HuH-7 (cell line): ENCODE measurements at regions not wholly inside any gene's neighbourhood (a gene's known extent, or its start where the extent isn't known, plus 50 kb on each side); places are given as distances from the start of the nearest gene placed in this dataset.

ENCODE experiments used
- DNase-seq: peaks from one replicate; pipeline ENCODE4 v3.0.0; 2011; ENCODE audit warnings: low spot score

GRCh38 chrX:42151808-42152207 lies 228.5 kb upstream of the CASK start:
- DNase-seq: no peak

GRCh38 chrX:42149765-42150164 lies 226.4 kb upstream of the CASK start:
- no peak for DNase-seq

DNA sequence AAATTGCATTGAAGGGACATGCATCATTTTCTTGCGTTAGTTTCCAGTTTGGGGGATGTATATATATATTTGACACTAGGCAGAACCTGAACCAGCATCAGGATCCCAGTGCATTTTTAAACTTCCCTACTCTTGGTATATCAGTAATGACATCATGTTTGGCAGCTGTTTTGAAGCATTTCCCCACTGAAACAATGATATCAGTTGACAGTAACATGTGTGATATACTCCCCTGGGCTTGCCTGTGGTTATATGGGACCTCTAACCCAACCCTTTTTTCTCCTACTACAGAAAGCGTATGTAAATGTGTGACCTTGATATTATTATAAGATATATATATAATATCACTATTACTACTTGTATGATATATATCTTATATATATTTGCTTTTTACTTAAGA lies 225.9 kb upstream of the CASK start:
- no peak for DNase-seq

DNA sequence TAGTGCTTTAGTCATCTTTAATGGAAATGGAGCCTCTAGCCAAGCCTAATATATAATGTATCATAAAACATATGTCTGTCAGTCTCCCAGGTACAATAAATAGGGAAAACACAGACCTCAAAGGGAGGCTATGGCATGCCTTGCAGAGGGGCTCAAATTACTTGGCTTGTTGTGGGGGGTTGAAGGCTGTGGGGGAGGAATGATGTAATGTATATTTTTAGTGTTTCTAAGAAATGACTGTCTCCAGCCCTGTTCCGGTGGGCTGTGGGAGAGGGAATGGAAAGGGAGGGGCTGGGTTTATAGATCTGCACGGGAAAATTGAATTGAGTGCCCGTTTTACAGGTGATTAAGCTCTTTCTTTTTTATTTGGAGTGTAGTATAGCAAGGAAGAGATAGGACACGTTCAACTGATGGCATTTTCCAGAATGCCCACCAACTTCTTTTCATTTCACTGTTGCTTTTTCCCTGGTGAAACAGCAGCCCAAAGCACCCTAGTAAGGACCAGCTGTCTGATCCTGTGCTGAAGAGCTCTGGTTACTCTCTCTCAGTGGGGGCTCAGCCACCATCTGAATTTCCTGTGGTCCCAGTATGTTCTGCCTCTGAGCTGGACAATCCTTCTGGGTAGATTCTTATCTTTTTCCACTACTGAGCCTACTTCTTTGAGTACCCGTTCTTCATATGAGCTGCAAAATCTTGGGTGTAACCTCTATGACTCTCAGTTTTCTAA lies 220.7 kb upstream of the CASK start:
- no peak for DNase-seq

- no peak for DNase-seq
Measured at GRCh38 chrX:42140320-42140719, 217.0 kb upstream of the CASK start.

GRCh38 chrX:42135583-42136228 lies 212.4 kb upstream of the CASK start:
- no peak for DNase-seq

- no peak for DNase-seq
Measured at GRCh38 chrX:42131856-42132255, 208.5 kb upstream of the CASK start.

- no peak for DNase-seq
Measured at GRCh38 chrX:42129022-42129940, 205.9 kb upstream of the CASK start.

- no peak for DNase-seq
Measured at GRCh38 chrX:42128587-42128986, 205.2 kb upstream of the CASK start.

- no peak for DNase-seq
Measured at GRCh38 chrX:42128020-42128419, 204.7 kb upstream of the CASK start.

DNA sequence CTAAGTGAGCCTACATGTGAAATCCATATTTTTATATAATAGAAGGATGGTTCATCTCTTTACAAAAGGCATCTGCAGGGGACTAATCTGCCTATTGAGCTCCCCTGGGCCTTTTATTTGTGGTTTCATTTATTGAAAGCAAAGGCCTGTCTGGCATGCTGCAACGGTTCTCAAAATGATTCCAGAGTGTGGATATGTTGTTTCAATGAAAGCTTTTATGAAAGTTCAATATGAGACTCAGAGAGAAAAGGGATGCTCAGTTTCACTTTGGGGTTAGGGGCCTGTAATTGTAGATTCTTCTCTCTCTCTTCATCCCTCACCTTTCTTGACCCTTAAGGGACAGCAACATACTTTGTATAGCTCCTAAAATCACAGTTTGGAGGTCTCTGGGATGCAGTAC lies 204.2 kb upstream of the CASK start:
- DNase-seq: no peak

DNA sequence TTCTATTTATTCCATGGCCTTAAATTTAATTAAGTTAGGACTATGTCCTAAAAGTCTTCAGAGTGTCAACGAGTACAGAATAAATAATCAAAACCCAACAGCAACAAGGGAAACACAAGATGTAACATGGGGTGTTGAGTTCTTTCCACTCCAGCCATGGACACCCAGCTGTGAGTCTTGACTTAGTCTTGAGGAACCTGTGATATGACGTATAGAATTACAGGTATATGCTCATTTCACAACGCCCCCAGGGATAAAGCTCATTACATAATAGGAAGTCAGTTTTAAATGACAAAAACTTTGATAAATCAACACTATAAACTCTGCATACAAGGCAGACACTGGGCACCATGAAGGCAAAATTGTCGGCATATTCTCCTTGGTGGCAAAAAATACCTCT lies 200.0 kb upstream of the CASK start:
- no peak for DNase-seq

- no peak for DNase-seq
Measured at GRCh38 chrX:42119076-42119475, 195.7 kb upstream of the CASK start.

DNA sequence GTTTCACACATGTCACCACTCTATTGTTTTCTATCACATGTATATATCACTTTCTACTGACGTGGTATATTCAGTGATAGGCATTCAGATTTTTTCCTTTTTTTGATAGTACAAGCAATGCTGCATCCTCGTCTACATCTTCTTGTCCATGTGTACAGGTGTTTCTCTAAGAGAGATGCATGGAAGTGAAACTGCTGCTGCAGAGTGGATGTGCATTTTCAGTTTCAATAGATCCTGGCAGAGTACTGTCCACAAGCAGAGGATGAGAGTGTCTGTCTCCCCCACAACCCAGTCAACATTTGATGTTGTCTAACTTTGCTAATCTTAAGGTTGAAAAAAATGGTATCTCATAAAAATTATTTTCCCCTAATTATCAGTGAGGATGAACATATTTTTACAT lies 194.0 kb upstream of the CASK start:
- DNase-seq: no peak

- no peak for DNase-seq
Measured at GRCh38 chrX:42109428-42109827, 186.1 kb upstream of the CASK start.

DNA sequence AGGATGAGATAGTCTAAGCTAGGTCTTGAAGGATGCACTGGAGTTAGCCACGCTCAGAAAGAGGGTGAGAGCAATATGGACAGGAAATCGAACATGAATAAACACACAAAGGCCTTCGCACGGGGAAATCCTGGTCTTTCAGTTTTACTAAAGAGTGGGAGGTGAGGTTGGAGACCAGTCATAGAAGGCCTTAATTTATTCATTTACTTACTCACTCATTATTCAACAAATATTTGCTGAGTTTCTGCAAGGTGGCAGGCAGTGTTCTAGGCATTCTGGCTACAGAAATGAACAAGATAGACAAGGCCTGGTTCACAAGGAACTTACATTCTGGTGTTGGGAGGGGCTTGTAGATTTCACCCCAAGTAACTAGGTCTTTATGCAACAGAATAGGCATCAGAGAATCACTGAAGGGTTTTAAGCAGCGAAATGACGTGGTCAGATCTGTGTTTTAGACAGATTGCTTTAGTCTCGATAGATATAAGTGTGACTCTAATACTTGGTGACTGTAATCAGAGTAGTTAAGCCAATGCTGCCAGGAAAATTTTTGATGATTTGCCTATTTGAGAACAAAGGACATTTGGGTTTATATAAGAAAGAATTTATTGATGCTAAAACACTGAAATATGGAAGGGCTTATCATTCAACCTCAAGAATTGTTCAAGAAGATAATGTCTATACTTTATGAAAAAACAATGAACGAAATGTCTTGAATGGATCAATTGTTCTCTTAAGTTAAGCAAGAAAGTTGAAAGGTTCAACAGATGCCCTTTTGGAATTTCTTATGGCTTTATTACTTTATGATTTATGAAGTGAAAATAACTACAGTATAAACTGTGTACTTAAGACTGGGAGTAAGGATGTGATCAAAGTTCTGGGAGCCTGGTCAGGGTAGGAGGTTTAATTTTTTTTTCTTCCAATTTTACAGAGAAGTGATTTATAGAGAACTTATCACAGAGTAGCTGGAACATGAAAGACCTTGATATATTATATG lies 184.4 kb upstream of the CASK start:
- no peak for DNase-seq

GRCh38 chrX:42106556-42106955 lies 183.2 kb upstream of the CASK start:
- DNase-seq: no peak

DNA sequence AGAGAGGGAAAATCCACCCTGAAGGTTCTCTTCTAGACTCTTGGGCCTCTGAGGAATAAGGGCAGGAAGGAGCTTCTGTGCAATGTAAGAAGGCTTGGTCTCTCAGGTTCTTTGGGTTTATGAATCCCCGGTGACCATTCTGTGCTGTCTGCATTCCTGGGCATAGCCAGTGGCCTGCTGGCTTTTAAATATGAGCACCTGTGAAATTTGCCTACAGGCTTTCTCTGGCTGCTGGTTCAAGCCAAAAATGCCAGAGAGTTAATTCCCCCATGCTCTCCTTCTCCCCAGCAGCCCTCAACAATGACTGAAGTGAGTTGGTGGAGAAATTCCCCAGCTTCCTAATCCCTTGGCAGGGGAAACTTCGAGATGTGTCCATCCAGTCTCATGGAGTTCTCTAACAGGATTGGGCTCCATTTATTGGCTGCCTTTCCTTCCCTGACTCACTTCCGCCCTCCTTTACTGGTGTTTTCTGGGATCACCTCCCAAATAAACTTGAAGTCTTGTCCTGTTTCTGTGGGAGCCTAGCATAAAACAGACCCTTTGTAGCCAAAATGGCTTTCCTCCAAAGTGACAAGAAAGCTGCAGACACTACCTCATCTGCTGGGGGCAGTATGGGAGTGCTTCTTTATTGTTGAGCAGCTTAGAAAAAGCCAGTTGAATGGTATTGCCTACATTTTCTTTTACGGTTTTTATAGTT lies 179.4 kb upstream of the CASK start:
- no peak for DNase-seq

DNA sequence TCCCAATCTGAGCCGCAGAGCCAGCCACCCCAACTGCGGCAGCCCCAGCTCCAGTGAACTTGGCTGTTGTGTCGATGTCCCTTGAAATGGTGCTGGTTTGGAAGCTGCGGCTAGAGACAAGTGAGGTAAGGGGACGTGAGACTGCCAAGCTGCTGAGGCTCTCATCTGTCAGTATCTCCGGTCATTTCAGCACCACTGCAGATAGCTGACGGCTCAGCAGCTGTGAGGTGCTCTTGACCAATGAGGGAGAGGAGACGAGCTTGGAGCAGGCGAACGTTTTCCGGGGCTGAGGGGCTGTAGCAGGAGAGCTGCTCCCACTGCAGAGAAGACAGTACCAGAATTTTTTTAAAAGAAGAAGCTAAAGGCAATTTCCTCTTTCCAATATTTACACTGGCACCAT lies 175.5 kb upstream of the CASK start:
- DNase-seq: no peak

DNA sequence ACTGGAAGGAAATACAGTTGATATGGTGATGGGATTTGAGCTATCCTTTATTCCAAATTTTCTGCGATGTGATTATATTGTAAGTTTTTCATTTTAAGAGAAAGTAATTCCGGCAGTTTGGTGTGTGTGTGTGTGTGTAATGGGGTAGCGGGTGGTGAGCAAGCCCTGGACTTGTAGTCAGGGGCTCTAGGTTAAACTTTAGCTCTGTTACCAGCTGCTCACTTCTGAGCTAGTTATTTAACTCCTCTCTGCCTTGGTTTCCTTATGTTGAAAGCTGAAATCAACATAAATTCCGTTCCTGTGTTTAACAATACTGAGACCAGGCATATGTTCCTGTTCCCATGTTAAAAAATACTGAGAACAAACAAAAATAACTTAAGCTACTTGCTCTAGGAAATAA lies 174.1 kb upstream of the CASK start:
- no peak for DNase-seq

DNA sequence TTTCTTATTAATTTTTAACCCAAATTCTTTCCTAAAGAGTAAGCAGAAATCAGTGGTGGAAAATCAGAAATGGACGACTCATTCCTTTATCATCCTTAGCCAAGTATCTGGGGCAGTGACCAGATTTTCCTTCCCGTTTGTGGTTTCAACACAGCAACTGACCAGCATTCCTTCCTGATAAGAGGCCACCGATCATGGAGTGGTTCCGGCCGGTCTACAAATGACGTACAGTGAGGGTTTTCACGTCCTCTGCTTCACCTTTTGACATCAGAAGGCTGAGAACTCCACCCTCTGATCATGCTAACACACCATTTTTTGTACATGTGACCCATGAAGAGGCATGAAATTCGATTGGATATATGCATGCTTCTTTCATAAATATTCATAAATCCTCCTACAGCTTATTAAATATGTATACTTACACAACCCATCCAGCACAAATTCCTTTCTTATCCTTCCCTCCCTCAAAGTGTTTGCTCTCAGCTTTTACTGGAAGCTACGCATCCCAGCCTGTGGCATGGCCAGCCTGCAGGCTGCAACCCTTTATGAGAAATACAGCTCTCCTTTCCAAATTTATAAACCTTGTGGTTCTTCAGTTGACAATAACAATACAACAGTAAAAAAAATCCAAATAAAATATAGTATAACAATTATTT lies 173.0 kb upstream of the CASK start:
- DNase-seq: no peak
